CD4-positive, alpha-beta T cell treated with Interleukin-2 at 100 ng/mL for 4 hours (primary cell): ENCODE measurements at regions not wholly inside any gene's neighbourhood (a gene's known extent, or its start where the extent isn't known, plus 50 kb on each side); places are given as distances from the start of the nearest gene placed in this dataset.

Experiments
- DNase-seq: peaks from one replicate; pipeline ENCODE4 v3.0.0-alpha.2; 2020; ENCODE audit warnings: low spot score

DNA sequence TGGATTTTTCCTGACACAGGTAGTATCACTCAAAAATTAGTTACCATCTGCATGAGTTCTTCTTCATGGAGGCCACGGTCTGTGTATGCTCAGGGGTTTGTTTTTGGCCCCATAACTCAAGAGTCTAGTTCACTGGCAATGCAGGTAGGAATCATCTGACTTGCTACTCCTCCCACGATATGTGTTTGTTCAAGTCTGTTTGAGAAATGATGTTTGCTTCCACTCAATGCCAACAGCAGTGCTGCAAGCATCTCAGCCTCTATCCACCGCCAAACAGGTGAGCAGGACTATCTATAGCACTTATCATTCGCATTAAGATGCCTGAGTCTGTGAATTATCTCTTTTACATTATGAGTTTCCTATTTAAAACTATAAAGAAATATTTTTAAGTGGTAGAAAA is 264.8 kb upstream of the PTGER4 start:
- DNase-seq = no peak

DNA sequence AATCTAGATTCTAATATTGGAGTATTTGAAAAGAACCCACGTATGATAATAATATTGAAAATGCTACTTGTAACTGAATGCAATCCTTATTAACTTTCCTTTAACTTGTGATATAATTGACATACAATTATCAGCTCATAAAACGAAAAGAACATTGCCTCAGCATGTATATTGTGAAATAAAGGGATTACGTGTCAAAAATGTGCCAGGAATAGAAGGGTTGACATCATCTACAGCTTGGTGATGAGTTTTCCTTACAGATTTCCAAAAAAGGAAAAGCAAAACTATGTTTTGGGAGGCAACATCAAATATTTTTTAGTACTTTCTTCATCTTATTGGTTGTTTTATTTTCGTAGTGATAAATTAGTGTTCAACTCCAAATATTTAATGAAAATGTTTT is 266.0 kb upstream of the PTGER4 start:
- DNase-seq = no peak

DNA sequence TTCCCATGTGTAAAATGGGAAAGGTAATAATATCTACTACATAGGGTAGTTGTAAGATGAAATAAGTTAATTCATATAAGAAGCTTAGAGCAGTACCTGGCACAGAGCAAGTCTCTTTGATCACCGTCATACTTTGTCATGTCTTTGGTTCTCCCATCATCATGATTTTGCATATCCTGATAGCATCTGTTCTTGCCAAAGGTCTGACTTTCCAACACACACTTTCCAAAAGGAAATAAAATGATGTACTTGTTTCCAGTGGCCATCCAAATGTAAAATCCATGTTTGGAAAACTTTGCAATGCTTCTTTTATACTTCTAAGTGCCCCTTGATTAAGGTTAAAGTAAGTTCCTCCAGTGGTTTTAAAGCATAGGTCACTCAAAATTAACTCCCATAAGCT is 266.9 kb upstream of the PTGER4 start:
- DNase-seq = no peak

DNA sequence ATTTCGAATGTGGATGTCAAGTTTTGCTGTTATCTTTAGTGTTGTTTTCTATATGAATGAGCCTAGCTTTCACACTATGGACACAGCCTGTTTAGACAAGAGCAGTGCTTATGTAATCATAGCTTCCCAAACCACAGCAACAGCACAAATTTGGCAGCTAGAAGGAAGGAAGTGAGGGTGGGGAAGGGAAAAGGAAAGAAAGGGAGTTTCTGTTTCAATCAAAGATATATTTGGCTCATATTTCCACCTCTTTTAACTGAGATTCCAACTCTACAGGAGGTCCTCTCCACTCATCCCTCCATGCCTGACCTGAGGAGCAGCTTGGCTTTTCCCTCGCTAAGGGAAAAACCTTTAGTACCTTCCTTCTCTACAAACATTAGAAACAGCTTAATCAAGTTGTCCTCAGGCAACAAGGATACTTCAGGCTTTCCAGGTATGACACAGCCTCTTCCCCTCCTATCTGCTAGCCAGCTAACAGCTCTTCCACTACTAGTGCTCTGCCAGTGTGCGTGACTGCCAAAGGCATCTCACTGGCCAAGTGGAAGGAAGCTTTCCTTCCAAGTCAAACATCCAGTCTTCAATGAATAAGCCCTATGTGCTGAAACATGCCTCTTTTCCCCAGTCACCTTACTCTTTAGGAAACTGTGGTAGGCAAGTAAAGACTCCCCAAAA is 268.6 kb upstream of the PTGER4 start:
- peak; percentile 22 for DNase-seq

DNA sequence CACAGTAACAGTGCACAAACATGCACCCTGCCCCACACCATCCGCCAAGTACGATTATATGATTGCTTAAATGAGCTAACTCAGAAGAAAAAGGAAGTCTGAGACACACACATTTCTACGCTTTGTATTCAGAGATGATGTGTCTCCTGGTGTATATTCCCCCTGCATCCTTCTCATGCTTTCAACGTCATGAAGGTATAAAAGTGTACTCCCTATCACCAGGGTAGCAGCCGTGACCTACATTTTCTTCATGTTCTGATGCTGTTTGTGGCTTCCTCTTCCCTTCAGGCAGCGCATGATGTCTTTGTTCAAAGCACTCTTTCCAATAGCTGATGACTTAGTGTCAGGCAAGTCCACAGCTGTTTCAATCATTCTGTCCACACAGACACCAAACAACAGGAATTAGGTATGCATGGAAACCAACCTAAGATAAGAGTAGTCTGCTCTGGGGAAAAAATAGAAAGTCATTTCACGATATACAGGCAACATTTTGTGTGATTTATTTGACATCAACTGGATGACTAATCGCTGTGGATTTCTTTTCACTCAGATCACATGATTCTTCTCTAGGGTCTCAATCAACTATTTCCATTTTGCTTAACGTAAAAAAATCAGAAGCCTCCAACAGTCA is 269.4 kb upstream of the PTGER4 start:
- DNase-seq = peak; percentile 91

DNA sequence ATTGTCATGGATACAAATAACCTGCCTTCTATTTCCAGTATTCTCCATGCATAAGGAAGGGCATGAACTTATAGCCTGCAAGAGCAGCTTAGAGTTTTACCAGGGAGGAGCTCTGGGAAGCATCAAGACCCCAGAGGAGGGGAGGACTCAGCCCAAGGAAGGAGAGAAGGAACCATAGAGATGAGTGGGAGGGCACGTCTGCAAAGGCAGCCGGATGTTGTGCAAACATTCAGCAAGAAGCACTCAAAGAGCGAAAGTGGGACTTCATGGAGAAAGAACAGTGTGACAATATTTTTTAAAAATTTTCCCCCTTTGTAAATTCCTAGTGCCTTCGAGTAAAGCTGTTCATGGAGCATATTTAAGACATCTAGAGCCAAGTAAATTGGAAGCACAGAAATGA is 270.1 kb upstream of the PTGER4 start:
- peak; percentile 40 for DNase-seq

DNA sequence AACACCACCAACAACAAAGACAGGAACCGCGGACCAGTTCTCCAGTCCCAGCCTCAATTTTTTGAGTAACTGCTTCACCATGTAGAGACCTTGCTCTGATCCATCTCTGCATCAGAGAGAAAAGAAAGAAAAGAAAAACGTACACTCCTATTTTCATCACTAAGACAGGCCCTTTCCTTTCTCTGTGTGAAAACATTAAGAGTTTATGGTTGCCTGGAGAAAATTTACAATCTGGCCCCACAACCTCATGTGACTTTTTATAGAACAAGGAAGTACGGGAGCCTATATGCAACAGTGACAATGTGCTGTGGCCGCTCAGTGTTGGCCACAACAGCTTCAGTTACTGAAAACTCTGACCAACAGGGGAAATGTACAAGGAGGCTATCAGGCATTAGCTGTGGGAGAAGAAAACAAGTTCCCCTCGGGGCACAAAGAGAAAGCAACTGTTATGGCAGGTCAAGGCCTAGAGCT is 272.9 kb upstream of the PTGER4 start:
- peak; percentile 31 for DNase-seq

DNA sequence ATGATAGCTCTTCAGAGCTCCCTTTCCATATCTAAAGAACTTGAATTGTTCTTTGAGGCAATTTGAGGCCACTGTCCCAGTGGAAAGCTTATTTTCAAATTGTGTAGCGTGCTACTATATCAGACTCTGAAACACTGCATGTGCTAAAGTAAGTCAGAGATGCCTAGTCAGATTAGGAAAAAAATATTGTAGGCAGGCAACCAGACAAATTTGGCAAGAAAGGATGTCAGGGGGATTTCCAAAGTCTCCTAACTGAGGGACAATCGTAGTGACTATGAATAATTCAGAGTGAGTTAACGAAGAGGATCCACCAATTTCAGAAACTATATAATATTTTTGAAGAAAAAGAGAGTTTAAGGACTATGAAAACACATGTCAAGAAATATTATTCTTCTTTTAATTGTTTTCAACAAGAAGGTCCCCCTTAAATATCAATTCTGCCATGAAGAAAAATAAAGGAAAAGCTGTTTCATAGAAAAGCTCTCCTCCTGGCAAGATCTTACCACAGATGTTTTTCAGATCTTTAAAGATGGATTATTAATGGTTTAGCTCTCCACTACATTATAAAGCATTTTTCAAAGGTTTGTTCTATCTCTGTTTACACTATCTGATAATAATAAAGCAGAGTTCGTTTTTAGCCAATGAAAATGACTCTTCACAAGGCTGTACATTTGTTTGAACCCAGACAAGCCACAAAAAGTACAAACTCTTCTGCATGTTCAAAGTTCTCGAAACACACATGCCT is 273.5 kb upstream of the PTGER4 start:
- peak; percentile 71 for DNase-seq

DNA sequence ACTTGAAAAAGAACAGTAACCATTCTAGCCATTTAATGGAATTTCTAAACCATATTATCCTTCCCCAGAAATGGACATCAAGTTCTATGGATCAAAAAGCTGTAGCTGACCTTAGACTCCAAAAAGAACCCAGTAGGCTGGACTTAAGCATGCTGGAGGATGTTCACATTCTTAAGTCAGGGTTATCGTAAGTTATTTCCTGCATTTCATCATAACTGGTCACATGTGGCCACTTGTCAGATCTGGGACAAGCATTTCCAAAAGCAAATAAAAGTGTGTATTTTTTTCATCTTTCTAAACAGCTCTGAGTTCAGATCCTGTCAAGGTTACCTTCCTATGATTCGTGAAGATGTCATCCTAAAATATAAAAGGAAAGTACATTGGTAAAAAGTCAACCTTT is 274.5 kb upstream of the PTGER4 start:
- no peak for DNase-seq

DNA sequence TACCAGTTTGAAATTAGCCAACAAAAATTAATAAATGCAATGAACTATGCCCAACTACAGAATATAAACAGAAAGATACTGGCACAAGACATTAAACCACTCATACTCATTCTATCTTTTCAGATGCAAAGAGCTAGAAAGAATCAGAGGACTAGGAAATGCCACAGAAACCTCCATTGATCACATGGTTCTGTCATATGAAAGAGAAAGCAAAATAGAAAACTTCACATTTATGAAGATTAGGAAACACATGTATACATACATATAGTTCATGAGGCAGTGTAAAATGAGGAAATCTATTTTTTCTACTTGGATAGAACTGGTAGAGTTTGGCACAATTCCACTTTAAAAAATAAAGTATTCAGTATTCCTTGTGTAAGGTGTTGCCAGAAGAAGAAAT is 275.1 kb upstream of the PTGER4 start:
- DNase-seq = peak; percentile 66

DNA sequence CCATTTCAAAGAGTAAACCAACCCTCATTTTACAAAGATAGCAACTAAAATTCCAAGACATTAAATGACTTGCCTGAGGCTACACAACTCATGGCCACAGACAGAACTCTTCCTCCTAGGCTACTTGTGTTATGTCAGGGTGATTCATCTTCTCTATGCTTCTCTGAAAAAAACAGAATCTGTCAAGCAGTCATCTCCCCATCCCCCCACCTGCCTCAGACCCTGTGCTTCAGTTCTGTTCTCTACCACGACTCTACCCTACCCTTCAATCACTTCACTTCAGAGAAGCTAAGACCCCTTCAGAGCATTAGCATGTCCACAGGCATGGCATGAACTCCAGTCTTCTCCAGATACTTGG is 277.7 kb upstream of the PTGER4 start:
- DNase-seq = peak; percentile 56

DNA sequence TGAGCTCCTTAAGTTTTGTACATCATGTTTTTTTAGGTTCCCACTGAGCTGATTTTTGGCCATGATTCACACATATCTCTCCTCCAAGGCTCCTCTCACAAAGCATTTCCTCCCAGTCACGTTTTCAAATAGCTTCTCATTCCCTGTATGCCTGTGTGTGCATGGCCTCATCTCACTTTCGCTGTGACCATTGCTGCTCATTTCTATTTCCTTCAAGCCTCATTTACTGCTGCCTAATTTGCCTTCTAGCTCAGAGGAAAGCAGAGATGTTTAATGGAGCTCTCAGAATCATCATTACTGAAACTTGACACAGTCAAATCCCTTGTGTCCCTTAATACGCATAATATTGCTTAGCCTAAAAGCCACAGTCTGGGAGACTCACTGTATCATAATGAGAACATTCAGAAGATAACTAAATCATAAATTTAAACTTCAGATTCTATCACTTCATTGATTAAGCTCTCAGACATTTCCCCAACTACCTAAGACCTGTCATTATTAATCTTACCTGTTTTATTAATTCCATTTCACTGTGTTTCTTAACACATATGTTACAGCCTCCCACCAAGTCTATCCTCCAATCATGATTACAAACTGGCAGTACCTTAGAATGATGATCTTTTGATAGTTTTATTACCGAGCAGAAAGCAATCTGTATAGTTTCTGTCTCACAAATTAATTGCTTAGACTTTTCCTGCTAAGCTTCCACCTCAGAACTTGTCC is 278.3 kb upstream of the PTGER4 start:
- no peak for DNase-seq

DNA sequence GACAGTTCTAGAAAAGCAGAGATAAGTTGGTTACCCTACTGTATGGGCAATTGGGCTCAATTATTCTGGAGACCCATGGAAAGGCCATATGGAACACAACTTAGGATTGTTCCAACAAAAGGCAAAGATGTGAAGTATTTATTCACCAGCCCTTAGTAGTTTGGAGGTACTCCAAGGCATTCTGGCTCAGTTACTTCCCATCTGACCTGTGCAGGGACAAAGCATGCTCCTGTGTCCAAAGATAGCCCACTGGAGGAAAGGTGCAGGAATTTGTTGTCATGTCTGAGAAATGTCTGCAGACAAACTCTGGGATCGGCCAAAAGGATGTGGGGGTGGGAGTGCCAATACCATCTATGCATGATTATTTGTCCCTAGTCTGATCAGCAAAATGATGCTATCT is 279.5 kb upstream of the PTGER4 start:
- DNase-seq = no peak

DNA sequence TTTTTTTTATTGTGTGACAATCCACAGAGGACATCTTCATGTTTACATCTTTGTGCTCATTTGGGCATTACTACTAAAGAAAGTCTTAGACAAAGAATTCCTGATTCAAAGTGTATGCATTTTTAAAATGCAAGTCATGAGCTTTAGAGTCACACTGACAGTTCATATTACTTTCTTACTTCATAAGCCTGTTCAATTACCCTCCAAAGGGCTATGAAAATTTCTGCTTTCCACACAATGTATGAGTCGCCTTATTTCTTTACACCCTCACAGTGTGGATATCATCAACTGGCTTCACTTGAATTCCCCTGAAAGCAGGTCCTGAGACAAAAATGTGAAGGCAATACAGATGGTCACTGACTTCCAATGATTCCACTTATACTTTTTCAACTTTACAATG is 280.4 kb upstream of the PTGER4 start:
- DNase-seq = no peak

DNA sequence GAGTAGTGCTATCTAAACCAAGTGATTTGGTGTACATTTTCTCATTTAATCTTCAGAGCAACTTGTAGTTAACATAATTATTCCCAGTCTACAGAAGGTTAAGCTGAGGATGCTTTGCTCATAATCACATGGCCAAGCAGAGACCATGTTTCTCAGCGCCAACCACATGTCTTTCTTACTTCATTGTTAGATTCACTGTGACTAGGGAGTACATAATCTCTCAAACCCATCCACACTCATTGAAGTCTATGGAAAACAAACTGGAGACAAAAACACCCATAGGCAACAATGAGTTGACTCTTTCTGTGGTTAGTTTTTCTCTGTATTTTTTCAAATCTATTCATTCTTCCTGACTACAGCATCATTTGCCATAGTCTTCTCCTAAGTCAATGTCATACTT is 281.7 kb upstream of the PTGER4 start:
- DNase-seq = no peak

DNA sequence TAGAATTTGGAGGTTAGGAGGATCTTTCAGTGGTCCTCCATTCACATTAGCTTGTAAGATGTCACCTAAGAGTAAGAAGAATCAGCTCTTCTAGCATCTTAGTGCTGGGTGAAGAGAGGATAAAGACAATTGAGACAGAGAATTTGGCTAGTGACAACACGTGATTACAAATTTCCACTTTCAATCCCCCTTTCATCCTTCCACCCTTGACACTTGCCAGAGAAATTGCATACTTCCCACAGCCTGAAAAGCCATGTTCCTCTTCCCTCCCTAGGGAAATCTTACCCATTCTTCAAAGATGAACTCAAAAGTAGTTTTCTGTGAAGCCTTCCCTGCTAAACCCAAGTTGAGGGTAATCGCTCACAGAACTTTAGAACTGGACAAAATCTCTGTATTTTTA is 282.6 kb upstream of the PTGER4 start:
- DNase-seq = no peak

DNA sequence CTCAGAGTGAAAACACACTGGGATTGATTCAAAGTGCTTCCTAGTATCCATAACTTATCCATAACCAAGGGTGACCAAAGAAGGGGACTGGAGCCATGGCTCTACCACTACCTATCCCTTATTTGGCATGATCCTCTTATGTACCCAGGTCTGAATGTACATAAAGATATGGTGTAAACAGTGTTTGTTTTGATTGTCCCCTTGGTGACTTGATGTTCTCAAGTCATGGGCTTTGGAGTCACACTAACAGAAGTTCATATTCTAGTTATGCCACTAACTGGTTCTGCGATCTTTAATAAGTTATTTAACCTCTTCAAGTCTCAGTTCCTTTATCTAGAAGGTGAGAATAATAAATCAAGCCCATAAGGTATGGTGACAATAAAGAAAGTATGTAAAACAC is 283.4 kb upstream of the PTGER4 start:
- no peak for DNase-seq

DNA sequence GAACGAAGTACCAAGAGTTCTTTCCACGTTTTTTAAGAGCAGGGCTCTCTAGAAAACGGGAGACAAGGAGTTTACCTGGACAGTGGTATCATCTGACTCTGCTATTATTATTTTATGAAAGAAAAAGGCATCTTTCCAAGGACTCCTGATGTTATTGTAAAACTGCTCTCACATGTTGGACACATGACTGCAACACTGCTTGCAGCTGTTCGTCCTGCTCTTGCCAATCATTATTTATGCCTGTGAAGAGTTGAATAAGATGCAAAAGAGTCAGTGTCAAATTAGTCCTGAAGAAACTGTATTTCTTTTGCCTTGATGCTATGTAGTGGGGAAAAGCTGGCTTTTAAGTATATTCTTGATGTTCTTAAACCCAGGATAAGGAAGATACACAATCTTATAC is 284.5 kb upstream of the PTGER4 start:
- no peak for DNase-seq

DNA sequence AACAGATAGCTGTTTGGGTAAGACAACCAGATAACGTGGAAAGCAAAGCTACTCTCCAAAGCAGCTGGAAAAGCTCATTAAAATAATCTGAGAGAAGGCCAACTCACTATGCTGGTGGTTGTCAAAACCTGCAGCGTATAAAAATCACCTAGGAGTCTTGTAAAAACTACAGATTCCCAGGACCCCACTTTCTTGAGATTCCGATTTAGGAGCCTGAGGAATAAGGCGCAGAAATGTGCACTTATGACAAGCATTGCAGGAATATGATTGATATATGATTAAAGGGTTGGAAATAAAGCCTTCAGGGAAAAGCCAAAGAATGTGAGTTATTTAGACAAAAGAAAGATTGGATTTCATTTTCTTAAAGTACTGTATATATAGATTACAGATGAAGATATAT is 285.0 kb upstream of the PTGER4 start:
- DNase-seq = no peak

DNA sequence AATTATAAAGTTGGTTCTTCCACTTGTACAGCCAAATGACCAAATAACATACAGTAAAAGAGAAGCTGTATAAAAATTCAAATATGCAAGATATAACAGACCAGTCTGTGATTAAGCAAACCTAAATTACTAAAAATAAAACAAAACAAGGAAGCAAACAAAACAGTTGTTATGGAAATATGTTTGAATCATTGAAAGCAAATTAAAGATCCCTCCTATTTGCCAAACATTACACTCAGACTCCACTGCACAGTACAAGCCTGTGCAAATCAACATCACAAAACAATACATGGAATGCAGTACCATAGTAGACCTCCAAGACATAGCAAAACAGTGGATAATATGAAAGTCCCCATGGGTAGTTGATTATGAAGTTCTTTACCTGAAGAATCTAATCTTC is 288.1 kb upstream of the PTGER4 start:
- DNase-seq = no peak

DNA sequence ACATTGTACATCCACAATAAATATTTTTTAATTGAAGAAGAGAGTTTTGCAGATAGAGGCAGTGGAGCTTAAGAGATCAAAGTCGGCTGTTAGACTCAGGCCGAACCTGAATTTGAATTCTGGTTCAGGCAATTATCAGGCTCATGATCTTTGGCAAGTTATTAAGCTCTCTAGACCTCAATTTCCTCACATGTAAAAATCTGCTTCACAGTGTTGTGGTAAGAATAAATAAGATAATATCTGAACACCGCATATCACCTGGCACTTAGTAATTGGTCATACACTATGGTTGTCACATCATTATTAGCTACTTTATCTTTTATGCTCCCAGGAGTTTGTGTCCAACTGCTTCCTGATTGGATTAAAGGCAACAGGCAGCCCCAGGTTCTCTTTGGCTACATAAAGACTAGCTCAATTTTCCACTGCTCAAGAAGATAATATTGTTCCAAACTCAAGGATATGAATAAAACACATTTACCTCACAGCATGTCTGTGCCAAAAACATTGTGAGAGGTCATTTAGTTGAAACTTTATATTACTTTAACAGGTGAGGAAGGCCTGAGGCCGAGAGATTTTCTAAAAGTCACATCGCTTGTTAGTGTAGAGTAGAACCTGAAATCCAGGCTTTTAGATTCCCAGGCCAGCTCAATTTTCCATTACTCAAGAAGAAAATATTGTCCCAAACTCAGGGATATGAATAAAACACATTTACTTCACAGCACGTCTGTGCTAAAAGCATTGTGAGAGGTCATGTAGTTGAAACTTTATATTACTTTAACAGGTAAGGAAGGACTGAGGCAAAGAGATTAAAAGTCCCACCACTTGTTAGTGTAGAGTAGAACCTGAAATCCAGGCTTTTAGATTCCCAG is 289.2 kb upstream of the PTGER4 start:
- DNase-seq = peak; percentile 58

DNA sequence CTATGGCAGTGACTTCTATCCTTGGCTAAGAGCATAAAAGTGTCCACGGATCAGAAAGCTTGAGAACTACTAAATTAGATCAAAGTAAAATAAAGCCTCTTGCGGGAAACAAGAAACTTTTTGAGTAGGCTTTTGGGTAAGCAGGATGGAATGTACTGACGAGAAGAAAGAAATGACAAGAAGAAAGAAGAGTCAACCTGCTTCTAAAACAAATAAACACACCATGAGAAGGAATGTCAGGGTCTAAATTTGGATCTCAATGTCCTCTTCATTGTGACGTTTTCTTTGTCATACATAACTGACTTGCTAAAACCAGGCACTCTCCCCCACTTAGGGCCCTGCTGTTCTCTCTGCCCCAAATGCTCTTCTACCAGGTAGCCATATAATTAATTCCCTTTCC is 290.1 kb upstream of the PTGER4 start:
- no peak for DNase-seq
